Esophagus squamous epithelium (tissue), 4 donors: ENCODE measurements at regions not wholly inside any gene's neighbourhood (a gene's known extent, or its start where the extent isn't known, plus 50 kb on each side); places are given as distances from the start of the nearest gene placed in this dataset.

ENCODE experiments used
- CTCF ChIP-seq, 6 experiments: fragments of 450-650 bp in 4 of 6; fragments of 200-600 bp in 2 of 6; sonication (generic) in 2 of 6; IDR thresholded peaks; one replicate each; pipeline ENCODE4 v1.5.1; 2016 to 2019; ENCODE audit warnings: antibody characterized with exemption in 6 of 6, mild to moderate bottlenecking in 4 of 6, moderate library complexity in 4 of 6
- POLR2A ChIP-seq, 4 donors: fragments of 450-650 bp; IDR thresholded peaks; one replicate each; pipeline ENCODE4 v1.6.1; 2017; ENCODE audit warnings: antibody characterized with exemption in 4 of 4, mild to moderate bottlenecking in 4 of 4, moderate library complexity in 3 of 4

- TF ChIP-seq CTCF (IDR thresholded peaks at IDR 0.05) (no peak), POLR2A (IDR thresholded peaks at IDR 0.05) (no peak)
Observed at GRCh38 chr16:56012482-56012811, 137.3 kb upstream of the CES5A start.
